ENCODE measurements at regions not wholly inside any gene's neighbourhood (a gene's known extent, or its start where the extent isn't known, plus 50 kb on each side); places are given as distances from the start of the nearest gene placed in this dataset.
"Not testable (repeated sequence)": the region's sequence is repeated elsewhere in the genome, so short reads cannot be mapped to it uniquely, and the experiment has no call there.

DNA sequence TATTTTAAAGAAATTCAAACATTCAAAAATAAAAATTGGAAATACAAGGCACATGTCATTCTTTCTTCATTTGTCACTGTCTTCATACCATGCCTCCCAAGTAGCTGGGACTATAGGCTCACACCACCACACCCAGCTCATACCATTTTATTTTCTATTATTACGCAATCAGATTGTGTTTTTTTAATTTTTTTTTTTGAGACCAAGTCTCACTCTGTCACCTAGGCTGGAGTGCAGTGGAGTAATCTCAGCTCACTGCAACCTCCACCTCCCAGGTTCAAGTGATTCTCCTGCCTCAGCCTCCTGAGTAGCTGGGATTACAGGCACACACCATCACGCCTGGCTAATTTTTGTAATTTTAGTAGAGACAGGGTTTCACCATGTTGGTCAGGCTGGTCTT, 526.1 kb downstream of the DTWD2 start:
- DNase-seq: not testable (repeated sequence)

DNA sequence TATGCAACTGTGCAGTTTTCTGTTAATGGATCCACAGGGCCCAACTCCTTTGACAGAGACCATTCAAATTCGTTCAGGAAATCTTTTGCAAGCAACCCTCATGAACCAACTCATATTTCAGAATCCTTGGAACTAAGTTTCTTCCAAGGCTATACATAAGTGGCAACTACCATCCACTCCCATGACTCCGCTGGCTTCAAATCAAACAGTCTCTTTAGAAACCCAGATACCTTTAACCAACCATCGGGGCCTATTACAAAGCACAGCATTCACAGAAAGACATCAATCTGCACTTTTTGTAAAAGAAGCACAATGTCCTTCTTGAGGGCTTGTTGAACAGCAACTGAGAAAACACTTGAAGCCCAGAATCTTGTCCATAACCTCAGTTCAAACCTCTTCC, 526.9 kb downstream of the DTWD2 start:
- no peak for DNase-seq

DNA sequence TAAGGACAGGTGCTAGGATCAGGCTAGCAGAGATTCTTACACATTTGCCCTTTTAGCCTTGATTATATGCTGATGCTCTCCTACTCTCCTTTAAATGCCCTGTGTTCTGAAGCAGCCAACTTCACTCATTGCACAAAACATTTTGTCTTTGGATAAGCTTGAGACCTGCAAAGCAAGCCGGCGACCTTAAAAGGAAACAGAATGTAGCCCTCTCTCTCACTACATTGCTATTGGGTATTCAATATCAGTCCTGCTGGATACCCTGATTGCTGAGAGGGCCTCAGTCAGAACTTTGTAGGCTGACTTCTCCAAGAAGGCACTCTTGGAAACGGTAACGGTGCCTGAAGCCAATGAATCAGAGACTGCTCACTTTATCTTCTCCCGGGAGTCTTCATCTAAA, 528.9 kb downstream of the DTWD2 start:
- DNase-seq: no peak

DNA sequence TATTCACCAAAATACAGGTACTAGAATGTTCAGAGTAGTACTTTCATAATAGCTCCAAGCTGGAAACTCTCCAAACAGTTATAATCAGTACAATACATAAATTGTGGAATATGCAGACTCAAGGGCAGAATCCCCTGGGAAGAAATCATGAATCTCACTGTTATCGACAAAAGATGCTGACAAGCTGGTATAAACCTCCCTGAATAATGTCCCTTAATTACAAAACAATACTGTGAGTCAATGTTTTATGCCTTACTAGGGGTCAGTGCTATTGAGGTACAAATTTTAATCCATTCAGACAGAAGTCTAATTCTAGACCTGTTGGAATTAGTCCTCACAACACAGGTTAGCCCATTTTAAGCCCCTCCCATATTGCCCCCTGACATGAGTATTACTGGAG, 532.3 kb downstream of the DTWD2 start:
- no peak for DNase-seq

DNA sequence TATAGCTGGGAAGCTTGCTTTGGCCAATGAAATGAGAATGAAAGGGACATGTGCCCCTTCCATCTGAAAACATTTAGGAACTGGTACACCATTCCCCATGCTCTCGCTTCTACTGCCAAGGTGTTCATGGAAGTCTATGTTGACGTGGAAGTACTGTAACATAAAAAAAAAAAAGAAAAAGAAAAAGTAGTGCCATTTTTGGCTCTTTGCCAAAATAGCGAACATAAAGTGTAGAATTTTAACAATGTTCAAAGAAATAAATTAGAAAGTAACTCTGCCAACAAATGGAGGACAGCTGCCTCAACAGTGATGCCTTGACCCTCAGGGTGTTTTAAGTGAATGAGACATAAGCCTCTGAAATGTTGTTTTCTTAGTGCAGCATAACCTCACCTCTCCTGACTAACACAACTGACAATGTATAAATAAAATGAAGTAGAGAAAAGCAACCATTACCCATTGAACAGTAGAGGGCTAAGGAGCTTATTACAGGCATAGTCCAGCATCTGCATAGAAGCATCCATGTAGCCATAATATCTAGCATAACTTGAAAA, 536.6 kb downstream of the DTWD2 start:
- DNase-seq: no peak

DNA sequence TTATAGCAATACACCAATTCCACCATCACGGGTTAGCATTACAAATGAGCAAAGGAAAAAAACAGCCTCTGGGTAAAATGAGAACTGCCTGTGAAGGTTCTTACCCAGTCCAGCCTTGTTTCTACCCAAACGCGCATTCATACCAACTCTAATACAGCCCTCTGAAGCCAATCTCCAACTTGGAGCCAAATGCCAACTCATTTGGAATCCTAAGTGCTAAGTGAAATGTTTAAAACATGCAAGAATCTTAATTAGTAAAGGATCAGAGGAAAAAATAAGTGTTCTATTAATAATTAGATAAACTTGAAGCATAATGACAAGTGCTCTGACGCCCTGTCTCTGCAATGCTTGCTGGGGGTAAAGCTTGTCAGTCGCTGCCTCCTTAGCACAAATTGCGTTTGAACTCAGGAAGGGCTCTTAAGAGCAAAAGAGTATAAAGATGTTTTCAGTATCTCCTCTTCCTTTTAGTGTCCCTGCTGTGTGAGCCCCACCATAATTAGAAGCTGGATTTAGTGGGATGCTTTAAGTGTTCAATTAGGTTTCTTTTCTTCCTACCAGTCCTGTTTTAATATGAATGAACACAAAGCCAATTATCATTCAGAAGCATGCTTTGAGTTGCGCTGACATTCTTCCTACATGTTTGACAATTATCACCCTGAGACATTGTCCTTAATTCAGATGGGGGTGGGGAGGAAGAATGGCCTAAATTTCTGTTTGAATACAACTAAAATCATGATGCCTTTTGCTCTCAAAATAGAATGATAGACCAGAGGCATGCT, 537.6 kb downstream of the DTWD2 start:
- no peak for DNase-seq

DNA sequence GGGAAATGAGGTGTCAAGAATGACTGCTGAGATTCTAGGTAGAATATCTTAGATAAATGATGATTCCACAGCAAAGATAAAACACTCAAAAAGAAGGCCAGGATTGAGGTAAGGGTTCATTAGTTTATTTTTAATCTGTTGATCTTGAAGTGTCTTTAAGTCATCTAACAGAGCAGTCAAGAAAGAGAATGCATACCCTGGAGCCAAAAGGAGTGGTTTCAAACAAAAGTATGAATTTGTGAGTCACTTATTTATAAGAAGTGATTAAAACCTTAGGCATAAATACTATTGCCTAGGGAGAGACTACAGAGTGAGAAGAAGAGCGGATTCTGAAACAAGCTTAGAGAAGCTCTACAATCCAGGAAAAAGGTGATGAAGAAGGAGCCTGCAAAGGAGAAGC, 541.0 kb downstream of the DTWD2 start:
- no peak for DNase-seq

DNA sequence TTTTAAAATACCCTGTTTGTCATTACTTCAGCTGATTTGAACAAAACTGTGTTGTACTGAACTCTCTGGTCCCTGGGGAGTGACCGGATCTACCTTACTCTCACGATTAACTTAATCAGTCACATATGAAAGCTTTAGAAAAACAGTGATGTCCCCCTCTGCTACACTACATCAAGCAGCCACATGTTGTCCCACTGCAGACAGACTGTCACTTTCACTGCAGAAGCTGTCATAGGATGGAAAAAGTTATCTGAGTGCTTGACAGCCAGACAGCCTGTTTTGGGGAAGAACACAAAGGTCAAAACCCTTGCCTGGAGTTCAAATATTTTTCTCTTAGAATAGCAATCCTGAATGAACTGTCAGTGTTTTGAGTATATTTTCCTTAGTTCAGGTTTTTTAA, 546.4 kb downstream of the DTWD2 start:
- DNase-seq: no peak

DNA sequence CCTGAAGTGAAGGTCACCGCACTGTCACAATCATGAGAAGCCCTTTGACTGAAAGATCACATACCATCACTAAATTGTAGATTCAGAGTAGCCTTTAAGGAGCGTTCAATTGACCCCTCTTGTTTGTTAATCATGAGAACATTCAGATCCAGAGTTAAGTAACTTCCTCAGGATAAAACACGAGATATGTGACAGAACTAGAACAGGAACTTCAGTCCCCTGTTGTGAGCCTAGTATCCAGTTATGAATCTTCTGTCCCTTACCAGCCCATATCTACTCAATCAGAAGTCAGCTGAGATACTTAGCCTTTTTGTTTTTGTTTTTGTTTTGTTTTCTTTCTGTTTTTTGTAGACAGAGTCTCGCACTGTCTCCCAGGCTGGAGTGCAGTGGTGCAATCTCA, 547.3 kb downstream of the DTWD2 start:
- DNase-seq: no peak

DNA sequence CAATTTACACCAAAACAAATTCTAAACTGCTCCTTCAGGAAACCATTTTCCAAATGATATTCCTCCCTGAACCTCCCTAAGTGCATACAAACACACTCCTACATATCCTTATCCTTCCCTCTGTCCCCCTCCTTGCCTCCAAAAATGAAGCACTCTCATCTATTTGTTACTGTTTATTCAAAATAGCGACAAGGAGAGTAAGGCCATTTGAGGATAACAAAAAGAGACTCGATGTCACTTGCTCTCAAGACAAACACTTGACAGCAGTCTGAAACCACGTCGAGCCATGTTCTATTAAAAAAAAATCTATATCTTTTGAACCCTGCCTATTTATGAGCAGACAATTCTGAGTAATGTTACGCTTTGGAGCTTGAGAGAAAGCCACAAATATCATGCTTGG, 547.9 kb downstream of the DTWD2 start:
- no peak for DNase-seq

DNA sequence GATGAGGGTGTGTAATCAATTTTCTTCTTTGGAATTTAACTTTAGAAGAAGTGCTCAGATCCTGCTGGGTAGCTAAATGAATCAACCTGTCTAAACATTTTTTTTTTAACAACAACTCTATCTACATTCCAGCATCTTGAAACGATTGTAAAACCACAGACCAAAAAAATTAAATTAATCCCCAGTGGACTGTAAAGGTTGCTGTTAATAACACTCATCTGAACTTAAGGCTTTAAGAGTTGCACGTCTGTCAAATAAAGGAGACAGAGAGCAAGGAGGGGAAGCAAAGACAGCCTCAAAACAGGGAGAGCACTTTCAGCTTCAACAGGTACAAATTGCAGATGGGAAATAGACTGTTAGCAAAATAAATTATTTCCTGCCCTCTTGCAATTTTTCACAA, 548.5 kb downstream of the DTWD2 start:
- no peak for DNase-seq

DNA sequence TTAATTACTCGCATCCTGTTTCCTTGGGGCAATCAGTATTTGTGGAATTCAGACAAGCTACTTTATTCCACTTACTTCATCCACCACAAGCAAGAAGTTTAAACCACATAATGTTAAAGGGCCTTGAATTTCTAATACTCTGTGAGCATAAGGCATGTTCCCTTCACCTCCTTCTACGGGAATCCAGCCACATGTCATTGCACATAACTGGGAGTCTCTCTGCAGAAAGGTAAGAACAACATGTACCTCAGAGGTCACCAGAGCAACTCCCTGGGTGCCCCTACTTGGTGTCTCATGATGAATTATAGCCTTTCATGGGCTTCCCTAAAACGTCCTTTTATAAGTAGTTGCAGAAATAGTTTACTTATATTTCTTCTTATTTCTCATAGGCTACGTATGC, 553.2 kb downstream of the DTWD2 start:
- no peak for DNase-seq

DNA sequence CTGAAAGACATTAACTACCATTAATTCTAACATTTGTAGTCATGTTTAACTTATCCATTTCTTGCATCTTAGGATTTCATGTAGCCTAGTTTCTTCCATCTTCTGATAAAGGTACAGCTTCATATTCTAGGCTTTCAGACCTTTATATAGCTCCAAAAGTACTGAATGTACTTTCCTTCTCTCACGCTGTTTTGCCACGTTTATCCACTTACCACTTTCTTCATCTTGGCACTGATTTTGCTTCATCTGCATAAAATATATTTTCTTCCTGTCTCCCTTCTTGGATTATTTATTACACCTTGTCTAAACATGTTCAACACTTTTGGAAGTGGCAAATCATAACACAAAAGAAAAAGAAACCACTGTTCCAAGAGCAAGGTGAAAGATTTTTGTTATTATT, 553.8 kb downstream of the DTWD2 start:
- DNase-seq: no peak

DNA sequence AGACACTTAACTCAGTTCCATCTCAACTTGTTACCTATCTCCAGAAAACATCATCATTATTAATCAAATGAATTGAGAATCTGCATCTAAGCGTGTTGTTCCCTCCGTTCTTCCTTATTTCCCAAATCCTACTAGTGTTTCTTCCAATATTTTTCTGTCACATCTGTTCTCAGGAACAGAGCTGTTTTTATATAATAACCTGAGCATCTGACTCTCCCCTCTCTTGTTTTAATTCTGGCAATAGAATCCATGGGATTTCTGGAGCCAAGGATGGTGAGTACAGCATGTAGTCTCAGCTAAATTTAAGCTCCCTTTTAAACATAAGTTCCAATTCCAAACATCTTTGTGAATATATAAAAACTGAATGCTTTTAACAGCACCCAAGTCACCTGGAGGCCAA, 558.3 kb downstream of the DTWD2 start:
- no peak for DNase-seq

DNA sequence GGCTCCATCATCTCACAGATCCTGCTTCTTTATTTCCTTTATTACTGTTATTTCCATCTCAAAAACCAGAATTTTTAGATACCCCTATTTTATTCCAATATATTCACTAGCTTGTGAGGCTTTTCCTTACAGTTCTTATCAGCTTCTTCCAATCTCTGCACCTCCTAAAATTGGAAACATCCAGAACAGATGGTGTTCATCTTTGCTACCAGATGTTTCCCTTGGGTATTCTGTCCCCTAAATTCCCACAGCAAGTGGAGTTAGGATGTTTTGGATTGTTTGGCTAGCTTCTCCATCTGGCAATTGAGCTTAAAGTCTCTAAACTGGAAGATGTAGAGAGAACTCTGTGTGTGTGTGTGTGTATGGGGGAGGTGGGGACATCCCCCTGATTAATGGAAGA, 580.4 kb downstream of the DTWD2 start:
- no peak for DNase-seq

DNA sequence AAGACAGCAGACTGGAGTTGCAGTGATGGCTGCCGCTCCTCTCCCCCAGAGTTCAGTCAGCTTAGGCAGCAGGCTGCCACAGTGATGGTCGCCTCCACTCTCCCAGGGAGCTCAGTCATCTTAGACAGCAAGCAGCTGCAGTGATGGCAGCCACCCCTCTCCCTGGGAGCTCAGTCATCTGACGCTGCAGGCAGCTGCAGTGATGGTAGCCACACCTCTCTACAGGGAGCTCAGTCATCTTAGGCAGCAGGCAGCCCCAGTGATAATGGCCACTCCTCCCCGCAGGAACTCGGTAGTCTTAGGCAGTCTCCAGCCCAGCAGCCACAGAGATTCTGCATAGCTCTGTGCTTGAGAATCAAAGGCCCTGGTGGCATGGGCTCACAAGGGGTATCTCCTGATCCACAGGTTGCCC, 582.7 kb downstream of the DTWD2 start:
- DNase-seq: no peak

DNA sequence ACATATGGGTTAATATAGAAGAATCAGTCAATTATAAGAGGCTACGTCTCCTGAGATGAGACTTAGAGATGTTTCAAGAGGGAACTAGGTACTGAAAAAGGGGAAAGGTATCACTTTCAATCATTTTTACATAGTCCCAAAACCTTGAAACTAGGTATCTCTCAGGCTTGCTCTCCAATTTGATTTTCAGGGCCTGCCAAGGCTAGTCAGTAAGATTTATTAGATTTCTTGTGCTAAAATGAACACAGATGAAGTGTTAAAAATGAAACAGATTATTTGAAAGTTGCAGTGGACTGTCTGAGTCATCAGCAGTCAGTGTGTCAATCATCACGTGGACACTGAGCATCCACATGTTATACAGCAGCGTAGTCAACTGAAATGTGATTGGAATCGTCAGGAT, 591.1 kb downstream of the DTWD2 start:
- DNase-seq: no peak

DNA sequence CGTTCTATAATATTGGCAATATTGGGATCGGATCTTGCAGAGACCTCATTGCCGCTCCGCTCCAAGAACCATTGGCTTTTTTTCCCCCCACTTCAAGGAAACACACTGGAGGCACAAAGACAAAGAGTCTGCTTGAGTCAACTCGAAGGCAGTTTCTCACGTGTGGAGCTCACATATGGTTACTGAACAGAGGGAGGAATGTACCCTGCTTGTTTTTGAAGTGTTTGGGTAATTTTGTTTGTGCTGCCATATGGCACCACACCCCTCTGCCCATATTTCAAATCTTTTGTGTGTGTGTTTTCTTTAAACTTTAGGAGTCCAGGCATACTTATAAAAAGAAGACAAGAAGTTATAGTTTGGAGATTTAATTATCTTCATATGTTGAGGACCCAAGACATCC, 595.9 kb downstream of the DTWD2 start:
- DNase-seq: no peak

DNA sequence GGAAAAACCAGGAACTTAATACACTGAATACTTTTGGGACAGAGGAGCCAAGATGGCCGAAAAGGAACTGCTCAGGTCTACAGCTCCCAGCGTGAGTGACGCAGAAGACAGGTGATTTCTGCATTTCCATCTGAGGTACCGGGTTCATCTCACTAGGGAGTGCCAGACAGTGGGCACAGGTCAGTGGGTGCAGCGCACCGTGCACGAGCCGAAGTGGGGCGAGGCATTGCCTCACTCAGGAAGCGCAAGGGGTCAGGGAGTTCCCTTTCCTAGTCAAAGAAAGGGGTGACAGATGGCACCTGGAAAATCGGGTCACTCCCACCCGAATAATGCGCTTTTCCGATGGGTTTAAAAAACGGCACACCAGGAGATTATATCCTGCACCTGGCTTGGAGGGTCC, 605.4 kb downstream of the DTWD2 start:
- not testable (repeated sequence) for DNase-seq

DNA sequence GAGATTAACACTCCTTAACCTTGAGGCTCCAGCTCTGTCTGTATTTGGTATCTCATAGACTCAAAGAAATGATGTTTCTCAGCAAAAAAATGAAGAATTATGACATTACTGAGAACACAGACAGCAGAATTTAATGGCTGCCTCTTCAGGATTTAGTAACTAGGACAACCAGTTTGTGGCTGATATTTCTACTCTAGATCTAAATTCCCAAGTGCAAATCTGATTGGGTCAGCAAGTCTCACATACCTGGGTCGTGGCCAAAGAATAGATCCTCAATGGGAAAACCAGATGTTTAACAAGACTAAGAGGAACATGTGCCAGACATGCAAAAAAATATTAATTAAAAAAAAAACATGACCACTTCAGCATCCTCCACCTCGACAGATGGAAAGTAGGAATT, 608.9 kb downstream of the DTWD2 start:
- no peak for DNase-seq

DNA sequence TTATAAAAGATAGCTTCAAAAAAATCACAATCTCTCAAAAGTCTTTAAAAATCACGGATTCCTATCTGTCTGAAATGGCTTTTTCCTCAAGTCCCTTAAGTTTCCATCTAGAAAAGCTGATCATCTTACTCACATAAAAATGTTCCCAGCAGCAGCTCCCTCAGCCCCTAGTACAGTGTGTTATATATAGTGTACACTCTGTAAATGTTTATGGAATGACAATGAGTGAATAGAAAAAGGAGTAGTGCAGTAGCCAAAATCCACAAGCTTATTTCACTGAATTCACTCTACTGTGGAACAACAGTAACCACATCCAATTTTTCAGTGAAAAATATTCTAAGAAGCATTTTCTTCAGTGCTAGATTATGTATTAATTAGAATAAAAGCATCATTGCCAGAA, 609.4 kb downstream of the DTWD2 start:
- DNase-seq: no peak

DNA sequence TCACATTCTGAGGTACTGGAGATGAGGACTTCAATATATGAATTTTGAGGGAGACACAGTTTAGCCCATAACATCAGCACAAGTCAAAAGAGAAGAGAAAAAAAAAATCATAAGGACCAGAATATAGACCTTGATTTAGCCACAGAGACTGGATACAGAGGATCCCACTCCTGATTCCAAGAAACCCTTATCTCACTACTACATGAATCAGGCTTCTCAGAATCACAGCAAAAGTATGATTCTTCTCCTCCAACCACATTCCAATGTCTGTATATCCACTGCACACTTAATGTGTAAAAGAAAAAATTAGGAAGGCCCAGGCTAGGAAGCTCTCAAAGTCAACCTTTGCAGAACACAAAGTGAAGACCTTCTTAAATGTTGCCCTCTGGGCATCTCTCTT, 610.9 kb downstream of the DTWD2 start:
- no peak for DNase-seq

DNA sequence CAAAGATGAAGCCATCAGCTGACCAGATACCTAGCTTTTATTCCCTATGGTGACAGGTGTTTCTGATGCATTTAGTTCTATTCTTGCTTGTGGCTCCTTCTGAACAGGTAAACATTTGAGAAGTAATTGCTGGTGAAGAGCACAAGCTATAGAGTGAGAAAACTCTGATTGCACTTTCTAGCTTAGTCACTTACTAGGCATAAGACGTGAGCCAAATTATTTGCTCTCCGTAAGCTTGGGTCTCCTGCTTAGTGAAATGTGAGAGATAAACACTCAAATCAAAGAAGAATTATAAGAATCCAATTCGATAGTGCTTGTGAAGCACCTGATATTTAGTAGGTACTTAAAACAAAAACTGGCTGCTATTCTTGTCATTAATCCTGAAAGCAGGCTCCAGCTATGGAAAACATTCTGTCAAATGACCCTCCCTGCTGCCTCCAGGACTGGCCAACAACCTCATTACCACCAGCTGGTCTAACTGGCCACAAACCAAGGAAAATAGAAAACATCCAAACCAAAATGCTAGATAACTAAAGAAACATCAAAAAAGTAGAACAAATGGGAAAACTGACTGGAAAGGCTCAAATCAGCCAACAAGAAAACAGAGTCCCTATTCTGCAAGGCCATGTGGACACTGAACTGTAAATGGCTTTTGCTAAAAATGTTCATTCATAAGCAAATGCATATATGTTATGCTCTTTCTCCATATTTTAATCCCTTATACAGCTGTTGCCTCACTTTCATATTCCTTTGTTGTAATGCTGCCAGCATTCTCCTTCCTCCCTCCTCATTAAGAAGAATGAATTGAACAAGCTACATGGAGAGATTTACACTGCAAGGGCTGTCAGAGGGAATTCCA, 616.1 kb downstream of the DTWD2 start:
- no peak for DNase-seq

DNA sequence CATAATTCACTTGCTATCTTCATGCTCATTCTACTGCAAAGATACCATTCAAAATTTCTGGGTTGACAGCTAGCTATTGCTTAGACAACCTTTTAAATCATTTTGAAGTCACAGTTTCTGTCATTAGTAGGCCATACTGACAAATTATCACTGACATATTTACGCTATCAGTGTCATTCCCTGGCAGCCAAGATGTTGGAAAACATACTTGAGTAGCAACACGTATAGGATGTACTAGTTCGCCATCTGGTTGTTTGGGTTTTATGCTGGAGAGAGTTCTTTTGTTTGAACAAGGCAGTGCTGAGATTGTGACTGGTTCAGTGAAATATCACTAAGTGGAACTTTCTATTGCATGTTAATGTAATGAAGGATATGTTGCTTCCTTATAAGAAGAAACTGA, 621.9 kb downstream of the DTWD2 start:
- no peak for DNase-seq
